ENCODE measurements at regions not wholly inside any gene's neighbourhood (a gene's known extent, or its start where the extent isn't known, plus 50 kb on each side); places are given as distances from the start of the nearest gene placed in this dataset.
A peak's percentile ranks its signal among the peaks of the same experiment; 100 is the strongest.

- peaks cover 11% of the 10 kb centered on the region for H3K4me1 Mint-ChIP-seq (ENCODE audit: low read depth)
- H3K4me3 Mint-ChIP-seq: no peak overlapping the region
- H3K27me3 Mint-ChIP-seq: peaks cover 2% of the 10 kb centered on the region
- H3K27ac Mint-ChIP-seq: no peak overlapping the region
- ChIA-PET POLR2A (no interaction called here), CTCF (interaction anchor here (0.6 to 2.7 kb wide), 22 partner anchors 11 to 929 kb away, joined by 3 to 10 read pairs (median 3); no protein-coding TSS in a partner anchor)
- TF ChIP-seq CTCF (IDR thresholded peaks at IDR 0.05): no peak
- intact Hi-C loops (cut with micrococcal nuclease): loop anchor here (5.0 to 10.0 kb wide), 3 partner anchors 219 to 929 kb away; partner anchors contain the start of gene ZBTB18
- ATAC-seq: no peak
- peaks cover 9% of the 10 kb centered on the region for H3K9me3 Mint-ChIP-seq
- no peak for DNase-seq
- peaks cover 2% of the 10 kb centered on the region for H3K36me3 Mint-ChIP-seq (ENCODE audit: low read depth)
Observed at GRCh38 chr1:244271691-244272308, 179.9 kb downstream of the ADSS2 start.

GRCh38 chr1:244272471-244273261 is 179.0 kb downstream of the ADSS2 start:
- Mint-ChIP-seq H3K4me3 (no peak overlapping the region), H3K27me3 (peaks cover 3% of the 10 kb centered on the region), H3K27ac (no peak overlapping the region), H3K9me3 (peaks cover 9% of the 10 kb centered on the region), H3K36me3 (ENCODE audit: low read depth) (peaks cover 2% of the 10 kb centered on the region), H3K4me1 (ENCODE audit: low read depth) (peaks cover 11% of the 10 kb centered on the region)
- CTCF ChIA-PET: interaction anchor here (0.6 to 2.3 kb wide), 27 partner anchors 12 to 931 kb away, joined by 3 to 10 read pairs (median 4); no protein-coding TSS in a partner anchor
- DNase-seq (peak; percentile 77), ATAC-seq (peak; percentile 97)
- TF ChIP-seq CTCF (IDR thresholded peaks at IDR 0.05): peak; percentile 97
- intact Hi-C loops (cut with micrococcal nuclease): loop anchor here (5.0 to 10.0 kb wide), 3 partner anchors 220 to 930 kb away; partner anchors contain the start of gene ZBTB18
- POLR2A ChIA-PET: no interaction called here

GRCh38 chr1:244273262-244273844 is 178.4 kb downstream of the ADSS2 start:
- Mint-ChIP-seq H3K4me1 (ENCODE audit: low read depth) (peaks cover 11% of the 10 kb centered on the region), H3K9me3 (peaks cover 9% of the 10 kb centered on the region), H3K27ac (no peak overlapping the region), H3K27me3 (peaks cover 3% of the 10 kb centered on the region), H3K36me3 (ENCODE audit: low read depth) (peaks cover 2% of the 10 kb centered on the region), H3K4me3 (no peak overlapping the region)
- peak; percentile 6 for TF ChIP-seq CTCF (IDR thresholded peaks at IDR 0.05)
- no peak for ATAC-seq
- DNase-seq: no peak
- intact Hi-C loops (cut with micrococcal nuclease): loop anchor here (5.0 to 10.0 kb wide), 3 partner anchors 221 to 931 kb away; partner anchors contain the start of gene ZBTB18
- POLR2A ChIA-PET: no interaction called here
- CTCF ChIA-PET: interaction anchor here (0.6 to 2.3 kb wide), 17 partner anchors 10 to 932 kb away, joined by 3 to 10 read pairs (median 4); no protein-coding TSS in a partner anchor

GRCh38 chr1:244273845-244274619 is 177.7 kb downstream of the ADSS2 start:
- no peak for ATAC-seq
- TF ChIP-seq CTCF (IDR thresholded peaks at IDR 0.05): no peak
- intact Hi-C loops (cut with micrococcal nuclease): loop anchor here (5.0 to 10.0 kb wide), 3 partner anchors 222 to 932 kb away; partner anchors contain the start of gene ZBTB18
- CTCF ChIA-PET: interaction anchor here (0.6 to 2.3 kb wide), 16 partner anchors 9 to 932 kb away, joined by 3 to 10 read pairs (median 4); no protein-coding TSS in a partner anchor
- POLR2A ChIA-PET: no interaction called here
- H3K9me3 Mint-ChIP-seq: peaks cover 11% of the 10 kb centered on the region
- no peak overlapping the region for H3K4me3 Mint-ChIP-seq
- H3K27me3 Mint-ChIP-seq: peaks cover 3% of the 10 kb centered on the region
- DNase-seq: peak; percentile 25
- peaks cover 2% of the 10 kb centered on the region for H3K36me3 Mint-ChIP-seq (ENCODE audit: low read depth)
- peaks cover 11% of the 10 kb centered on the region for H3K4me1 Mint-ChIP-seq (ENCODE audit: low read depth)
- H3K27ac Mint-ChIP-seq: no peak overlapping the region

Data from activated CD8-positive, alpha-beta T cell treated with anti-CD3 and anti-CD28 coated beads for 36 hours (primary cell).